ENCODE measurements at regions not wholly inside any gene's neighbourhood (a gene's known extent, or its start where the extent isn't known, plus 50 kb on each side); places are given as distances from the start of the nearest gene placed in this dataset.

GRCh38 chr7:42858570-42858969, 53.3 kb downstream of the C7orf25 start:
- DNase-seq (ENCODE audit: low spot score), result peak; percentile 19

- no peak for DNase-seq (ENCODE audit: low spot score)
Observed at GRCh38 chr7:42856605-42856987, 55.3 kb downstream of the C7orf25 start.

- DNase-seq (ENCODE audit: low spot score), result no peak
Observed at GRCh38 chr7:42854571-42855118, 57.2 kb downstream of the C7orf25 start.

- DNase-seq (ENCODE audit: low spot score), result no peak
Observed at GRCh38 chr7:42852531-42852930, 59.3 kb downstream of the C7orf25 start.

GRCh38 chr7:42843205-42843800, 68.6 kb downstream of the C7orf25 start:
- DNase-seq (ENCODE audit: low spot score), result peak; percentile 56

- DNase-seq (ENCODE audit: low spot score), result no peak
Observed at GRCh38 chr7:42834676-42835075, 77.2 kb downstream of the C7orf25 start.

GRCh38 chr7:42833411-42833810, 78.5 kb downstream of the C7orf25 start:
- no peak for DNase-seq (ENCODE audit: low spot score)

GRCh38 chr7:42832667-42833066, 79.2 kb downstream of the C7orf25 start:
- no peak for DNase-seq (ENCODE audit: low spot score)

- DNase-seq (ENCODE audit: low spot score), result peak; percentile 25
Observed at GRCh38 chr7:42831718-42832522, 80.0 kb downstream of the C7orf25 start.

- DNase-seq (ENCODE audit: low spot score), result no peak
Observed at GRCh38 chr7:42831006-42831717, 80.7 kb downstream of the C7orf25 start.

GRCh38 chr7:42812779-42813178, 99.1 kb downstream of the C7orf25 start:
- no peak for DNase-seq (ENCODE audit: low spot score)

GRCh38 chr7:42805601-42806000, 106.3 kb downstream of the C7orf25 start:
- no peak for DNase-seq (ENCODE audit: low spot score)

GRCh38 chr7:42794673-42795072, 117.2 kb downstream of the C7orf25 start:
- no peak for DNase-seq (ENCODE audit: low spot score)

- no peak for DNase-seq (ENCODE audit: low spot score)
Observed at GRCh38 chr7:42792841-42793240, 119.0 kb downstream of the C7orf25 start.

GRCh38 chr7:42790196-42790595, 121.7 kb downstream of the C7orf25 start:
- no peak for DNase-seq (ENCODE audit: low spot score)

- no peak for DNase-seq (ENCODE audit: low spot score)
Observed at GRCh38 chr7:42774436-42774835, 137.4 kb downstream of the C7orf25 start.

- no peak for DNase-seq (ENCODE audit: low spot score)
Observed at GRCh38 chr7:42770114-42770513, 141.8 kb downstream of the C7orf25 start.

GRCh38 chr7:42768045-42768444, 143.8 kb downstream of the C7orf25 start:
- DNase-seq (ENCODE audit: low spot score), result no peak

- DNase-seq (ENCODE audit: low spot score), result no peak
Observed at GRCh38 chr7:42766782-42767423, 145.0 kb downstream of the C7orf25 start.

- no peak for DNase-seq (ENCODE audit: low spot score)
Observed at GRCh38 chr7:42765931-42766330, 145.9 kb downstream of the C7orf25 start.

GRCh38 chr7:42763137-42763551, 148.7 kb downstream of the C7orf25 start:
- DNase-seq (ENCODE audit: low spot score), result no peak

- no peak for DNase-seq (ENCODE audit: low spot score)
Observed at GRCh38 chr7:42761486-42761885, 150.4 kb downstream of the C7orf25 start.
